HUES6 (cell line): ENCODE measurements at regions not wholly inside any gene's neighbourhood (a gene's known extent, or its start where the extent isn't known, plus 50 kb on each side); places are given as distances from the start of the nearest gene placed in this dataset.

Experiments used
- H3K27ac ChIP-seq: 2 replicates; pipeline ENCODE4 v1.7.0; 2013; ENCODE audit warnings: low read depth, mild to moderate bottlenecking, low read length, inconsistent platforms
- H3K27me3 ChIP-seq: 2 replicates; pipeline ENCODE4 v1.6.1; 2013; ENCODE audit warnings: low read length; ENCODE audit not compliant: control insufficient read depth, insufficient read depth
- H3K36me3 ChIP-seq: 2 replicates; pipeline ENCODE4 v1.6.1; 2013; ENCODE audit warnings: low read length; ENCODE audit not compliant: control insufficient read depth, insufficient read depth
- H3K4me1 ChIP-seq: 2 replicates; pipeline ENCODE4 v1.6.1; 2013; ENCODE audit warnings: low read length; ENCODE audit not compliant: control insufficient read depth, insufficient read depth
- H3K4me3 ChIP-seq: 2 replicates; pipeline ENCODE4 v1.5.1; 2013; ENCODE audit warnings: low read depth, low read length
- H3K9ac ChIP-seq: one replicate; pipeline ENCODE4 v1.6.1; 2013; ENCODE audit warnings: mild to moderate bottlenecking, low read length
- H3K9me3 ChIP-seq: 2 replicates; pipeline ENCODE4 v1.6.1; 2013; ENCODE audit warnings: low read depth, low read length; ENCODE audit not compliant: control insufficient read depth, insufficient read depth

- H3K27ac ChIP-seq: no peak overlapping the region
- H3K4me1 ChIP-seq: peaks cover 6% of the 10 kb centered on the region; the same call in 1 of the 2 replicates
- H3K36me3 ChIP-seq: no peaks in the 10 kb centered on the region
- no peak overlapping the region for H3K4me3 ChIP-seq
- H3K9ac ChIP-seq: no peak overlapping the region
- H3K9me3 ChIP-seq: no peaks in the 10 kb centered on the region
- H3K27me3 ChIP-seq: no peaks in the 10 kb centered on the region
Observed at GRCh38 chr6:72533606-72534005, 88.3 kb upstream of the KCNQ5 start.

- Histone ChIP-seq H3K9ac (no peak overlapping the region), H3K9me3 (no peaks in the 10 kb centered on the region), H3K4me3 (no peak overlapping the region), H3K27ac (no peak overlapping the region), H3K4me1 (peaks cover 6% of the 10 kb centered on the region; the same call in 1 of the 2 replicates), H3K27me3 (no peaks in the 10 kb centered on the region), H3K36me3 (no peaks in the 10 kb centered on the region)
Observed at GRCh38 chr6:72534236-72534635, 87.6 kb upstream of the KCNQ5 start.

- Histone ChIP-seq H3K36me3 (no peaks in the 10 kb centered on the region), H3K27ac (no peak overlapping the region), H3K4me3 (no peak overlapping the region), H3K9me3 (no peaks in the 10 kb centered on the region), H3K27me3 (no peaks in the 10 kb centered on the region), H3K9ac (no peak overlapping the region), H3K4me1 (peaks cover 6% of the 10 kb centered on the region; the same call in 1 of the 2 replicates)
Observed at GRCh38 chr6:72535124-72535523, 86.7 kb upstream of the KCNQ5 start.

DNA sequence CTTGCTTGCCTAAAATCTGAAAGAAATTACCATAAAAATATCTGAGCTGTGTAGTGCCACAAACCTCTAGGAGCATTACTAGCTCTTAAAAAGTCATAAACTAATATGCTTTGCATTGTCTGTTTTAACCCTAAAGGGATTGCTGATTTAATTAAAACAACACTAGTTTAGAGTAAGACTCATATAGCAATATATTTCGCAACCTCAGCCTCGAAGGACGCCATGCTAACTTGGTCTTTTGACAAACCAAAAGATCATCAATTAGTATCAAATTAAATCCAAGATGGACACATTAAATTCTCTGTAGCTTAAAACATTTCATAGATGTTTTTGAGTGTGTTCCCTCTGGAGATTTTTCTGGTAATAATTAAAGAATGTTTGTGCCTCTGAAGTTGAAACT, 74.8 kb upstream of the KCNQ5 start:
- no peaks in the 10 kb centered on the region for H3K27me3 ChIP-seq
- no peak overlapping the region for H3K4me3 ChIP-seq
- no peaks in the 10 kb centered on the region for H3K36me3 ChIP-seq
- no peak overlapping the region for H3K9ac ChIP-seq
- H3K4me1 ChIP-seq: peaks cover 4% of the 10 kb centered on the region; the same call in 1 of the 2 replicates
- H3K9me3 ChIP-seq: peaks cover 4% of the 10 kb centered on the region
- H3K27ac ChIP-seq: no peak overlapping the region

GRCh38 chr6:72551470-72551869, 70.4 kb upstream of the KCNQ5 start:
- Histone ChIP-seq H3K27ac (no peak overlapping the region), H3K4me1 (peaks cover 30% of the 10 kb centered on the region), H3K4me3 (no peak overlapping the region), H3K36me3 (no peaks in the 10 kb centered on the region), H3K9me3 (no peaks in the 10 kb centered on the region), H3K27me3 (no peaks in the 10 kb centered on the region), H3K9ac (no peak overlapping the region)

DNA sequence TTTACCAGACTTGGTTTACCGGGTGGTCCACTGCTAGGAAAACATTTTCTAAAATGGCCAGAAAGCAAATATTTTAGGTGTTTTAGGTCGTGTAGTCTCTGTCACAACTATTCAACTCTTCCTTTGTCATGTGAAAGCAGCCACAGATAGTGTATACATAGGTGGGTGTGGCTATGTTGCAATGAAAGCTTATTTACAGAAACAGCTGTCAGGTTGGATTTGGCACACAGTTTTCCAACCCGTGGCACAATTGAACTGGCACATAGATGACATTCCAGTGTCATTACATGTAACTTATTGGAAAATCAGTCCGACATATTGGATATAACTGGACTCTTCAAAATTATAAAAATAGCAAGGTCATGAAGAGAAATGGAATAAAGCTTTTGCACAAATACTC, 68.9 kb upstream of the KCNQ5 start:
- H3K27ac ChIP-seq: no peak overlapping the region
- H3K9ac ChIP-seq: no peak overlapping the region

DNA sequence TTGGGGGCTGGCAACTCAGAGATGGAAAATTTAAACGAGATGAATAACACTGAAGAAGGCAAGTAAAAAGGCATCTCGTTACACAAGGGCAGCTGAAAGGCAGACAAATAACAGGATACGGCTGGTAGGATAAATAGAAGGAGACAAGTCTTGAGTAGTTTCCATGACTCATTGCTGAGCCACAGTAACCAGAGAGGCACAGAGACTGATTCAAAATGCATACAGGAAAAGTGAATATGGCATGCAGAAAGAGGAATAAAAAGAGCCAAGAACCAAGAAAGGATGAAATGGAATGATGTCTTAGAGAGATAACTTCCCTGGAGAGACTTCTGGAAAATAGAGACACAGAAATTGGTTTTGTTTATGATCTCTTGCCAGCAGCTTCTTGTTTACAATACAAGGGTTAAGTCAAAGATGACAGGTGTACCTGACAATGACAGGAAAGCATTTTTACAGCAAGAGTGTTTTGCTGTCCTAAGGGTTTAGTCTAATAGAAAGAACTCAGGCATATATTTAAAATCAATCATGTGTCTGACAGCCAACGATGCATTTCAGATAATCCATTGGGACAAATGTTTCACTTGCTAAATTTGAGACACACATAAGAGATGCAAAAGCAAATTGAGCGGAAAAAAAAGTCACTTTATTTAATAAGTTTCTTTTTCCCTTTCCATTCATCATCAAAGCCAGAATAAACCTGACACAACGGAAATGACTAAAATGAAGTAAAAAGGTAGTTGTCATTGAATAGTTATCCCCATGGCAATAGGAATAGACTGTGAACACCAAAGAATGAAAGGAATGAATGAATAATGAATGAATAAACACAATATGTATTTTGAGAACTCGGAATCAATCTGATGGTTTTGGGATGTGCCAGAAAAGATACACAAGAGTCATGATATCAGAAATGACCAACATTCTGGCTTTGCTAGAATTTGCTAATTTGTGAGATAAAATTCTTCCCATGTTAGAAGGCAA, 68.0 kb upstream of the KCNQ5 start:
- no peak overlapping the region for H3K9ac ChIP-seq
- H3K4me1 ChIP-seq: peaks cover 30% of the 10 kb centered on the region
- H3K9me3 ChIP-seq: no peaks in the 10 kb centered on the region
- no peak overlapping the region for H3K4me3 ChIP-seq
- no peak overlapping the region for H3K27ac ChIP-seq
- H3K36me3 ChIP-seq: no peaks in the 10 kb centered on the region
- H3K27me3 ChIP-seq: no peaks in the 10 kb centered on the region

More for the DNA sequence above, 68.9 kb upstream of the KCNQ5 start:
- Histone ChIP-seq H3K9me3 (no peaks in the 10 kb centered on the region), H3K36me3 (no peaks in the 10 kb centered on the region), H3K4me1 (peaks cover 30% of the 10 kb centered on the region), H3K4me3 (no peak overlapping the region), H3K27me3 (no peaks in the 10 kb centered on the region)

DNA sequence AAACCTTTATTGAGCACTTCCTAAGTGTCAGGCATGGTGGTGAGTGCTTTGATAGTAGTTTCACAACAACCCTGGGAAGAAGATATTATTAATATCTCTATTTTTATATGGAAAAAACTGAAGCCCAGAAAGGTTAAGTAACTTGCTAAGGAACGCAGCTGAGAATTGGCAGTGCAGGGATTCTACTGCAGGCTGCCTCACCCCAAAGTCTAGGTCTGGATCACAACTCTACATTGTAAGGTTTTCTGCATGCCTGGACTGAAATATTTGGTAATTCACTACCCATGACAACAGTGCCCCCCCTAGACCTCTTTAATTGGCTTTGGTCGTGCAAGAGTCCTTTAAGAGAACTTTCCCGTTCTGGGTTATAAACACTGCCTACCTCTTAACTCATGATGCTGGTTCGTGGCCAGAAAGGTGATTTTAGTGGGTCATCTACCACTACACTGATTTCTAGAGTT, 67.1 kb upstream of the KCNQ5 start:
- no peak overlapping the region for H3K9ac ChIP-seq
- no peaks in the 10 kb centered on the region for H3K9me3 ChIP-seq
- no peak overlapping the region for H3K27ac ChIP-seq
- no peak overlapping the region for H3K4me3 ChIP-seq
- no peaks in the 10 kb centered on the region for H3K36me3 ChIP-seq
- no peaks in the 10 kb centered on the region for H3K27me3 ChIP-seq
- H3K4me1 ChIP-seq: peaks cover 38% of the 10 kb centered on the region

- no peak overlapping the region for H3K4me3 ChIP-seq
- no peak overlapping the region for H3K27ac ChIP-seq
- no peaks in the 10 kb centered on the region for H3K9me3 ChIP-seq
- no peaks in the 10 kb centered on the region for H3K36me3 ChIP-seq
- H3K4me1 ChIP-seq: peaks cover 34% of the 10 kb centered on the region
- H3K9ac ChIP-seq: no peak overlapping the region
- no peaks in the 10 kb centered on the region for H3K27me3 ChIP-seq
Observed at GRCh38 chr6:72559067-72559466, 62.8 kb upstream of the KCNQ5 start.

DNA sequence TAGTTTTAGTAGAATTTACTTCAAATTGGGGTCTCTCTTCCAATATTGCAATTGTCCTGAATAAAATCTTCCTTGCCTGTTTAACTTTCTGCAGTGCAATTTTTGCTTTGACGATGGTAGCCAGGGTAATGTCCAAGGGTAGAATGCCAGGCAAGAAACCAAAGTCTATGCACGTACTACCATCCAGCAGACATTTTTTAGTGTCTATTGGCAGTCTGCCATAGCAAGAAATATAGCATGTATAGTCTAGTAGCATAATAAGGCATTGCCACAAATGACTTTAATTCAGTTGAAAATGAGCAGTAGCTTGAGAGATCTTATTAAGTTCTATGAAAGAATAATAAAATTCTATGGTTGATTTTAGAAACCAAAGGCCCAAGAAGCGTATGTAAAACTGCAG, 62.3 kb upstream of the KCNQ5 start:
- peaks cover 31% of the 10 kb centered on the region for H3K4me1 ChIP-seq
- H3K4me3 ChIP-seq: no peak overlapping the region
- no peak overlapping the region for H3K27ac ChIP-seq
- H3K9ac ChIP-seq: no peak overlapping the region
- H3K27me3 ChIP-seq: no peaks in the 10 kb centered on the region
- H3K36me3 ChIP-seq: no peaks in the 10 kb centered on the region
- no peaks in the 10 kb centered on the region for H3K9me3 ChIP-seq
